CD4-positive, alpha-beta T cell (primary cell): ENCODE measurements at regions not wholly inside any gene's neighbourhood (a gene's known extent, or its start where the extent isn't known, plus 50 kb on each side); places are given as distances from the start of the nearest gene placed in this dataset.

Experiments used
- ATAC-seq: fragments of 200-7000 bp; cut with Tn5 transposase; one replicate; pipeline ENCODE4 v1.10.0; 2022; ENCODE audit warnings: mild to moderate bottlenecking; ENCODE audit not compliant: poor library complexity
- CTCF ChIA-PET: fragments of 350-600 bp; sonication (Branson Sonifier 250); formaldehyde crosslinking; loops from one replicate; lab custom pipeline; 2021; ENCODE audit warnings: antibody characterized with exemption, inconsistent platforms; lab: Charles Lee
- POLR2A ChIA-PET: fragments of 350-600 bp; sonication (Branson Sonifier 250); formaldehyde crosslinking; loops from one replicate; lab custom pipeline; 2021; ENCODE audit warnings: antibody characterized with exemption, inconsistent platforms; lab: Charles Lee
- DNase-seq, 14 experiments: peaks; one replicate each; pipeline ENCODE4 v3.0.0-alpha.2; 2013 to 2020; ENCODE audit warnings: mixed read lengths in 2 of 14
- H3K27ac ChIP-seq, 2 donors: one replicate each; pipeline versions ENCODE4 v1.5.1 to v1.7.0; 2013; ENCODE audit warnings: low read length in 2 of 2, low read depth in 1 of 2, mild to moderate bottlenecking in 1 of 2
- H3K27me3 ChIP-seq, 2 experiments: 1 replicate in 1 of 2; 2 replicates in 1 of 2; pipeline versions ENCODE4 v1.6.1 to v1.7.0; 2013; ENCODE audit warnings: low read length in 2 of 2, control low read depth in 1 of 2, mild to moderate bottlenecking in 1 of 2, moderate library complexity in 1 of 2; ENCODE audit not compliant: insufficient read depth in 2 of 2, control insufficient read depth in 1 of 2
- H3K36me3 ChIP-seq: one replicate; pipeline ENCODE4 v1.6.1; 2013; ENCODE audit warnings: low read length, control low read depth; ENCODE audit not compliant: insufficient read depth
- H3K4me1 ChIP-seq: one replicate; pipeline ENCODE4 v1.6.1; 2013; ENCODE audit warnings: low read length, control low read depth; ENCODE audit not compliant: insufficient read depth
- H3K4me3 ChIP-seq: one replicate; pipeline ENCODE4 v1.5.1; 2013; ENCODE audit warnings: mild to moderate bottlenecking, low read length, moderate library complexity
- H3K9me3 ChIP-seq, 2 experiments: 1 replicate in 1 of 2; 2 replicates in 1 of 2; pipeline versions ENCODE4 v1.6.1 to v1.7.0; 2013; ENCODE audit warnings: low read length in 2 of 2, mild to moderate bottlenecking in 2 of 2, control low read depth in 1 of 2, moderate library complexity in 1 of 2; ENCODE audit not compliant: control insufficient read depth in 1 of 2, insufficient read depth in 1 of 2
- H3K27ac Mint-ChIP-seq: one replicate; pipeline ENCODE4 v1.8.0; 2020; ENCODE audit warnings: mixed read lengths
- H3K27me3 Mint-ChIP-seq: one replicate; pipeline ENCODE4 v1.8.0; 2021; ENCODE audit warnings: mixed read lengths
- H3K36me3 Mint-ChIP-seq: one replicate; pipeline ENCODE4 v1.8.0; 2021; ENCODE audit warnings: low read depth, mixed read lengths
- H3K4me1 Mint-ChIP-seq: one replicate; pipeline ENCODE4 v1.8.0; 2021; ENCODE audit warnings: low read depth, mixed read lengths
- H3K4me3 Mint-ChIP-seq: one replicate; pipeline ENCODE4 v1.8.0; 2020; ENCODE audit warnings: mild to moderate bottlenecking, mixed read lengths
- H3K9me3 Mint-ChIP-seq: one replicate; pipeline ENCODE4 v1.8.0; 2020; ENCODE audit warnings: mixed read lengths
- intact Hi-C, 2 experiments: fragments of 100-400 bp; cut with DNase I in 1 of 2; cut with micrococcal nuclease in 1 of 2; formaldehyde crosslinking; loops; one replicate each; pipeline versions ENCODE4 v1.15.1 to v1.9.0; 2023 to 2025; cut with DNase I, micrococcal nuclease
- TF ChIP-seq, protein P1 (sequence below): fragments of 200-600 bp; IDR thresholded peaks from one replicate; pipeline ENCODE4 v1.8.0; 2022; ENCODE audit warnings: antibody characterized with exemption, mild to moderate bottlenecking

DNA sequence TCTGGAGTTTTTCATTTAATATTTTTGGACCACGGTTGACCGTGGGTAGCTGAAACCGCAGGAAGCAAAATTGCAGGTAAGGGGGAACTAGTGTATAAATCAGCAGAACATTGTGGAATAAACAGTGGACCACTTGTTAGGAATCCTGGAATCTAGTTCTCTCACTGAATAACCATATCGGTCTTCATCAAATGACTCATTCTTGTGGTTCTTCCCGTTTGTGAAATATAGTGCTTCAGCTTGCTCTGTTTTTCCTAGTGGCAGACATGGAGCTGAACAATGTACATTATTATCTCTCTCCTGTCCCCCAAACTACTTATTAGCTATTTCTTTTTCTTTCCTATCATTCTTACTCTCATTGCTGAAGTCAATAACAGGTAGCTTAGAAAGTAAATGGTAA is 61.9 kb downstream of the HSPA13 start:
- Mint-ChIP-seq H3K4me3 (no peak overlapping the region), H3K36me3 (no peaks in the 10 kb centered on the region), H3K9me3 (no peaks in the 10 kb centered on the region), H3K4me1 (no peaks in the 10 kb centered on the region), H3K27me3 (peaks cover 35% of the 10 kb centered on the region), H3K27ac (no peak overlapping the region)
- intact Hi-C loops = no loop called here
- H3K9me3 ChIP-seq = no peaks in the 10 kb centered on the region
- H3K36me3 ChIP-seq = no peaks in the 10 kb centered on the region
- POLR2A ChIA-PET = no interaction called here
- H3K27ac ChIP-seq = no peak overlapping the region
- DNase-seq (no peak), ATAC-seq (no peak)
- H3K4me3 ChIP-seq = no peak overlapping the region
- H3K27me3 ChIP-seq = no peaks in the 10 kb centered on the region
- H3K4me1 ChIP-seq = no peaks in the 10 kb centered on the region
- CTCF ChIA-PET = no interaction called here
- TF ChIP-seq, protein P1, sequence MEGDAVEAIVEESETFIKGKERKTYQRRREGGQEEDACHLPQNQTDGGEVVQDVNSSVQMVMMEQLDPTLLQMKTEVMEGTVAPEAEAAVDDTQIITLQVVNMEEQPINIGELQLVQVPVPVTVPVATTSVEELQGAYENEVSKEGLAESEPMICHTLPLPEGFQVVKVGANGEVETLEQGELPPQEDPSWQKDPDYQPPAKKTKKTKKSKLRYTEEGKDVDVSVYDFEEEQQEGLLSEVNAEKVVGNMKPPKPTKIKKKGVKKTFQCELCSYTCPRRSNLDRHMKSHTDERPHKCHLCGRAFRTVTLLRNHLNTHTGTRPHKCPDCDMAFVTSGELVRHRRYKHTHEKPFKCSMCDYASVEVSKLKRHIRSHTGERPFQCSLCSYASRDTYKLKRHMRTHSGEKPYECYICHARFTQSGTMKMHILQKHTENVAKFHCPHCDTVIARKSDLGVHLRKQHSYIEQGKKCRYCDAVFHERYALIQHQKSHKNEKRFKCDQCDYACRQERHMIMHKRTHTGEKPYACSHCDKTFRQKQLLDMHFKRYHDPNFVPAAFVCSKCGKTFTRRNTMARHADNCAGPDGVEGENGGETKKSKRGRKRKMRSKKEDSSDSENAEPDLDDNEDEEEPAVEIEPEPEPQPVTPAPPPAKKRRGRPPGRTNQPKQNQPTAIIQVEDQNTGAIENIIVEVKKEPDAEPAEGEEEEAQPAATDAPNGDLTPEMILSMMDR = no peak

DNA sequence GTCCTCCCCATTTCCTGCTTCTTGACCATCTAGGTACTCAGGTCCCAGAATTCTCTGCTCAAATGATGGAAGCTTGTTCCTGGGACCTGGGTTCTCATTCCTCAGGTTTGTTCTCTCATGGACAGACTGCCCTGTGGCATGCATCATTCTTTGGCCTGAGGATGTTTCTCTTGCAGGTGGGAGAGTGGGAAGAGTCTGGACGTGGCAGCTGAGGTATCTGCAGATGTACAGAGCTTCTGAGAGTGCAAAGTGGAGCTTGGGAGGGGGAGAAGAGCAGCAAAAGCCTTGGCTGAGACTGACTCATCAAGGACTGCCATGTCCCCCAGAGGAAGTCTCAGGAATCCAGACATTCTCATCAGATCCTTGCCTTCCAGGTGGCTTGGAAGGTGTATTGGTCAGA is 63.1 kb downstream of the HSPA13 start:
- POLR2A ChIA-PET = no interaction called here

DNA sequence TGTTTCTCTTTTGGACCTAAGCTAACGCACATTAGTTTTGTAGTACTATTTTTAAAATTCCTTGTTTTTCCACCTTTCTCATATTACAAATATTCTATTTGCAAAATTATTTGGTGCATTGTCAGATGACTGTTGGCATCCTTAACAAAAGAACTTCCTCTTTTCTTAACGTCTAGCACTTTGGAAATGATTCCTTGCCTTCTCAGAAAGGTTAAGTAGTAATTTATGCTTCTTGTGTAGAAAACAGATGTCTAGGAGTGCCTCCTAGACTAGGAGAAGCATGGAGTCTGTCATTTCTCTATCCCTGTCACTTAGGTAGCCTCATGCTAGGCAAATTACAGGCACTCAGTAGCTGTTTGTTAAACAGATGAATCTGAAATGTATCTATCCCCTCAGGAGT is 64.4 kb downstream of the HSPA13 start:
- ChIA-PET CTCF (no interaction called here), POLR2A (no interaction called here)

More for the DNA sequence above, 63.1 kb downstream of the HSPA13 start:
- peaks cover 24% of the 10 kb centered on the region for H3K27me3 Mint-ChIP-seq
- no peaks in the 10 kb centered on the region for H3K36me3 Mint-ChIP-seq
- CTCF ChIA-PET = no interaction called here
- Histone ChIP-seq H3K4me1 (no peaks in the 10 kb centered on the region), H3K27ac (no peak overlapping the region), H3K9me3 (no peaks in the 10 kb centered on the region), H3K27me3 (peaks cover 0 to 3% of the 10 kb centered on the region in 2 experiments), H3K4me3 (no peak overlapping the region), H3K36me3 (no peaks in the 10 kb centered on the region)
- TF ChIP-seq, protein P1 = no peak
- DNase-seq = no peak
- H3K27ac Mint-ChIP-seq = no peak overlapping the region
- H3K4me1 Mint-ChIP-seq = no peaks in the 10 kb centered on the region
- no peak overlapping the region for H3K4me3 Mint-ChIP-seq
- H3K9me3 Mint-ChIP-seq = no peaks in the 10 kb centered on the region
- no peak for ATAC-seq
- intact Hi-C loops = no loop called here

More for the DNA sequence above, 64.4 kb downstream of the HSPA13 start:
- ATAC-seq (no peak), DNase-seq (no peak)
- Histone ChIP-seq H3K36me3 (no peaks in the 10 kb centered on the region), H3K4me3 (no peak overlapping the region), H3K27ac (no peak overlapping the region), H3K9me3 (no peaks in the 10 kb centered on the region), H3K4me1 (no peaks in the 10 kb centered on the region), H3K27me3 (peaks cover 0 to 7% of the 10 kb centered on the region in 2 experiments)
- no peaks in the 10 kb centered on the region for H3K36me3 Mint-ChIP-seq
- H3K27me3 Mint-ChIP-seq = peaks cover 16% of the 10 kb centered on the region
- TF ChIP-seq, protein P1 = no peak
- no peaks in the 10 kb centered on the region for H3K4me1 Mint-ChIP-seq
- intact Hi-C loops = no loop called here
- no peak overlapping the region for H3K27ac Mint-ChIP-seq
- H3K4me3 Mint-ChIP-seq = no peak overlapping the region
- H3K9me3 Mint-ChIP-seq = no peaks in the 10 kb centered on the region
